Amniotic epithelial cell (primary cell): ENCODE measurements at regions not wholly inside any gene's neighbourhood (a gene's known extent, or its start where the extent isn't known, plus 50 kb on each side); places are given as distances from the start of the nearest gene placed in this dataset.

ENCODE experiments used
- DNase-seq: peaks from one replicate; pipeline ENCODE4 v3.0.0-alpha.2; 2010; ENCODE audit warnings: low read depth

GRCh38 chr2:176503776-176504175 lies 234.5 kb downstream of the MTX2 start:
- no peak for DNase-seq

GRCh38 chr2:176504440-176504839 lies 235.2 kb downstream of the MTX2 start:
- DNase-seq = no peak

- no peak for DNase-seq
These were observed 238.5 kb downstream of the MTX2 start for GRCh38 chr2:176507786-176508185.

DNA sequence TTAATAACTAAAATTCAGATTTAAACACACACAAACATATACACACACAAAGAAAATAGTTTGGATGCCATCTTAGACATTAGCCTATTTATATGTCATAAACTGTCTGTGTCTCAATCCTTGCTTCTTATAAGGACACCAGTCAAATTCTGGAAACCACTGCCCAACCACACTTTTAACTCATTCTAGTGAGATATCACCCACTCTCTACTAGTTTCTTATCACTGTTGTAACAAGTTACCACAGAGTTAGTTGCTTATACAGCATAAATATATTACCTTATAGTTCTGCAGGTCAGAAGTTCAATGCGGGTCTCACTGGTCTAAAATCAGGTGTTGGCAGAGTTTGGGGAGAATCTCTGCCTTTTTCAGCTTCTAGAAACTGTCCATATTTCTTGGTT lies 239.1 kb downstream of the MTX2 start:
- DNase-seq = no peak

- DNase-seq = no peak
These were observed 239.9 kb downstream of the MTX2 start for GRCh38 chr2:176508984-176509740.

- no peak for DNase-seq
These were observed 245.0 kb downstream of the MTX2 start for GRCh38 chr2:176514276-176514675.

GRCh38 chr2:176514805-176515500 lies 245.7 kb downstream of the MTX2 start:
- no peak for DNase-seq

- no peak for DNase-seq
These were observed 246.9 kb downstream of the MTX2 start for GRCh38 chr2:176516051-176516602.

DNA sequence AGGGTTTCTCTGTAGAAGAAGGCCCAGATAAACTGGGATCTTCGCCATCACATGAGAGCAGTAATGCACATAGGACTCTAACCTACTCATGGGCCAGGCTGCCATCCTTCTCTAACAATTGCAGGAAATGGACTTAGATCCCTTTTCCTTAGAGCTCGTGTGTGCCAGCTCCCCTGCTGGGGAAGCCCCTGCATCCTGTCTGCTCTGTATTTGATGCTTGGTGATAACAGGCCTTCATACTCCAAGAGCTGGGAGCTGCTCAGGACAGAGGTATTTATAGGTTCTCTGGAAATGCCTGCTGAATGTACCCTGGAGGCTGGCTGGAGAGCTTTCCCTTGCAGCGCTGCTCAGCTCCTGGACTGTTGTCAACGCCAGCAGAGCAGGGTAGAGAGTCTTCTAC lies 249.6 kb downstream of the MTX2 start:
- no peak for DNase-seq

DNA sequence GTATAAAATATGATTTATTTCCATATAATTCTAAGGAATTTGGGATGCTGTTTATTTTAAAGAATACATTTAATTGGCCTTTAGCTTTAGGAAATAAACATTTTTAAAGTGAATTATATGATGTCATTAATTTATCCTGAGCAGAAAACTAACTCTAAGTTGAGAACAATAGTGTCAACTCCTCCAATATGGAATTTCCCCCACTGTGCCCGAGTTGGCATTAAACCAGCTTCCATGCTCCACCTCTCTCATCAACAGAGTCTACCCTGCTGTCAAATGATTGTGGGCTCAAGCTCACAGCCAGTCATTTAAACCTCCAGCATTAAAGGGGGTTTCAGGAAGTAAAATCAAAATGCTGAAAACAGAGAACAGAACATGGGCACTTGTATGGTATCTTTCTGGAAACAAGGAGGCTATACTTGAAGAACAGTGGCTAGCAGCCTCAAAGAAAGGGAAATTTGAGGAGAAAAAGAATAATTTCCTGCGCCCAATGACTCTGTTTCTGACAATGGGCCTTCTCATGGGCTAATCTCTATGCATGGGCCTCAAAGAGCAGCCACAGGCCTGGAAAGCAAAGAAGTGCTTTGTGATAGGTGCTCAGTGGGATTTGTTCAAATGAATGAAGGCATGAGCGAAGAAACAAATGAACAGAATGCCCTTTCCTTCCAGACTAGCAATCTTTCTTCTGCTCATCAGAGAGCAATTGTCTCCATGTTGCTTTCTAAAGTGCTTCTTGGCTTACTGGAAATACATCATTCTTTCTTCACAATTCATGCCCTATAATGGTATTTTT lies 252.8 kb downstream of the MTX2 start:
- no peak for DNase-seq

DNA sequence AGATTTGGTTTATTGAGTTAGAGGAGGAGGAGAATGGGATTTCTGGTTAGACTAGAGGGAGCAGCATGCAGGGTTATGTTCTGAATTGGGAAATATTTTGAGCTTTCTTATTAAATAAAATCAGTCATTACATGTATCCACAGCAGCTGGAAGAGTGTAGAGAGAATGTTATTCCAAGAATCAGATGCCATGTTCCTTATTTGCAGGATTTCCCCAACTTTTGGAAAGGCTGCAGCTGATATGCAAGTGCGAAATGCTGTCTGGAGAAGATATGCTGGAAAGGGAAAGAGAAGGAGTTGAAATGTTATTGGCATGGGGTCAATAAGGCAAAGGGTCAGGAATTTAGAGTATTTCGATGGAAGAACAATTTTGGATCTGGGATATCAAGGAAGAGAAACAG lies 255.8 kb downstream of the MTX2 start:
- DNase-seq = no peak

GRCh38 chr2:176526995-176527901 lies 258.0 kb downstream of the MTX2 start:
- DNase-seq = no peak

DNA sequence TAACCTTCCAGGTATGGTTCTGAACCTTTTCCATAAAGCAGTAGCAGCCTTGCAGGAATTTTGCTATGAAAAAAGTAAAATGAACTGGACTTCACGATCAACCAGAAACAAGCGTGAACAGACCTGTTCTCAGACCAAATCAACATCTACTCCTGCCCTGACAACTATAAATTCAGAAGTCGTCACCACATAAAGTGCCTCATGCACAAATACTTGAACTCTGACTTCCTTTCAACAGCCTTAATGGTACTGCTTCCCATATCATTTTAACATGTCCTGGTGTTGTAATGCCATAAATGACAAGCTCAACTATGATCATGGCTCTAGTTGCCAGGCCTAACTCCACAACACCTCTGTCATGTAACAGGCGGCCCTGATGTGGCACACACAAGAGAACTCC lies 262.4 kb downstream of the MTX2 start:
- no peak for DNase-seq

DNA sequence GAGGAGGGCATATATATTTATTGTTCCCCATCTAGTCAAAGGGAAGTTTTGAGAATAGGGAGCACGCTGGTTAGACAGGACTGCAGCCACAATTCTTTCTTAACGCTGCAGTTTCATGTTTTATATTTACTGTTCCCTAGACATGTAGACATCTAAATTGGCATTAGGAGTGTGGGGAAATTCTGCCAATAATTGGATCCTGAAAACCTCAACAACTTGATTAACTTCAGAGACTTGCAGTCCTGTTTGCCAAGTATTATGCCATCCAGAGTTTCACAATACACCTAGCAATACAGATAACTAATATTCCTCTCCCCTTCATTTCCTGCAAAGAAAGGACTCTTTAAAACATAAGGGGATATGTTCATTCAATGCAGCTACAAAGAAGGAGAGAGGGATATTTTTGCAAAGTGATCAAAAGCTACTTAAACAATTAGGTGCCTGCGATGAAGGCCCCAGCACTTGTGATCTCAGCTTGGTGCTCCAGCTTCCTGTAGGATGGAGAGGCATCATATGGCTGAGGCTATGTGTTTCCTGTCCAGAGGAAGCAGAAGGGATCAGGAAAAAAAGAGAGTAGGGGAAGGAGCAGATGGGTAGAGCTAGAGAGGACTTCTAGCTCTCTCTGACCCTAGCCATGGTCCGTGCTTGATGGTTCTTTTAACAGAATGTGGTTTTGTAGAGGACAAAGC lies 264.4 kb downstream of the MTX2 start:
- peak; percentile 13 for DNase-seq

DNA sequence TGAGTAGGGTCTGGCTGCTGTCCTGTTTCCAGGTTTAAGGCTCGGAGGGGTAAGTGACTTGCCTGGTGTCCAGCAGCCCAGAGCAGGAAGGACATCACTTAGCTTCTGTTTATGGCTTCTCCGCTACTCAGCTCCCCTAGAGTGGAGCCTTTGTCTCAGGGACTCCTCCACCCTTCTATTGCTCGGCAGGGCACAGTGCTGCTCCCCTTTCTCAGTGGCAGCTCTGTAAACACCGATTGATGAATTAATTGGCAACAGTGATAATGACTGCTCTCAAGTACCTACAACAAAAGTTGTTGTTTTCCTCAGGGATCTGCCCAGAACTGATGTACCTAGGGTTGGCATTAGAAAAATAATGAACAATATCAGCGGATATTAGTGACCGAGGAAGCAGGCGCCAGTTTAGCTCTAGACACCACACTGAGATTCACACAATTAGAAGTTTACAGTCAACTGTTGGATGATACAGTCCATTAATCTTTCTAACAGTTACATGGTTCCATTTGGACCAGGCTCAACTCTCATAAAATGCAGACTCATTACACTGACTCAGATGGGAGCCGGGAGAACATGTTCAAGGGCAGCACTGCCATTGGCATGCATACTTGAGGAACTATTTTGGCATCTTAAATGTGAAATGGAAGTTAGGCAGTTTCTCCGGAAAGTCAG lies 265.7 kb downstream of the MTX2 start:
- peak; percentile 9 for DNase-seq

DNA sequence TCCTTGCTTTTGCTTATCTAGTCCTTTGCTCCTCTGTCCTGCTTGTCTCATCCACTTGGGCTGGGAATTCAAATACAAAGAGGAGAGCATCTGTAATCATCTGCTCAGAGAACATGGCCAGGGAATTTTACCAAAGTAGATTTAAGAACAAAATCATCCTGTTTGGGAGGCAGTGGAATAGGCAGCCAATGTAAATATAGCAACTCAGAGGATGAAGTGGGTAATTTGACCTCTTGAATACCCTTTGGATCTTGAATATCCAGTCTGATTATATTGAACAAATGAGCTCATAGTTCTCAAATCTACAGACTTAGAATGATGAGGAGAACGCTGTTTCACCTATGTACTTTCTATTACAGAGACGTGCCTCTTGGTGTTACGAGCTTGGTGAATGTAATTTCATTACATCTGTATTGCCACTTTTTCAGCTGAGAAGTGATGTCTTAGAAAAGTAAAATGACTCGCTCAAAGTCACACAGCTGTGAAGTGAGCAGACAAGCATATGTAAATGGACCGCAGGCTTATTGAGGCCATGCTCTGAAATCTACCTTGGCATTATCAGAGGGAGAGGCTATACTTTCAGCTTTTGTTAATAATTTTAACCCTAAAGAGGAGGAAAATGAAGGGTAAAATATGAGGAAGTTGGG lies 266.3 kb downstream of the MTX2 start:
- DNase-seq = no peak

GRCh38 chr2:176536439-176537133 lies 267.3 kb downstream of the MTX2 start:
- DNase-seq = no peak

DNA sequence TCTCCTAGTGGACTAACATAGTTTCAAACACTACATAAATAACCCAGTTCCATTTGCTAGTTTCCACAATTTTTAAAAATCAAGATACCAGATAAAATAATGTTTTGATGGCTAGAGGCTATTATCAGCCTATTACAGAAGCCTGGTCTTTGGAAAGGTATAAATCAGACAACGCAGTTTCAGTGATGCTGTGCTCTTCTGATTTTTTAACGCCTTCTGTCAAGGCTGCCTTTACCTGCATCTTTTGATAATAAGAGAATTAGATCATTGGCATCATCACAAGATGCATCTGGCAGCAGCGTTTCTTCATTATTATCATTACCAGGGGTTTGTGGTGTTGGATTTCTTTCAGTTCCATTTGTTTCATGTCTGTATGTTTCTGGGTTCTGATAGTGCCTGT lies 268.7 kb downstream of the MTX2 start:
- DNase-seq = no peak

GRCh38 chr2:176540995-176541394 lies 271.8 kb downstream of the MTX2 start:
- DNase-seq = no peak
